HG02798 (cell line): ENCODE measurements at regions not wholly inside any gene's neighbourhood (a gene's known extent, or its start where the extent isn't known, plus 50 kb on each side); places are given as distances from the start of the nearest gene placed in this dataset.
"Not testable (repeated sequence)": the region's sequence is repeated elsewhere in the genome, so short reads cannot be mapped to it uniquely, and the experiment has no call there.

Source experiments
- ATAC-seq: cut with Tn5 transposase; IDR thresholded peaks from one replicate; pipeline ENCODE4 v1.9.1; 2021; ENCODE audit warnings: mild to moderate bottlenecking; ENCODE audit not compliant: unreplicated experiment, poor library complexity

- ATAC-seq: no peak
These were observed 428.9 kb upstream of the C1orf87 start for GRCh38 chr1:60502506-60502905.

DNA sequence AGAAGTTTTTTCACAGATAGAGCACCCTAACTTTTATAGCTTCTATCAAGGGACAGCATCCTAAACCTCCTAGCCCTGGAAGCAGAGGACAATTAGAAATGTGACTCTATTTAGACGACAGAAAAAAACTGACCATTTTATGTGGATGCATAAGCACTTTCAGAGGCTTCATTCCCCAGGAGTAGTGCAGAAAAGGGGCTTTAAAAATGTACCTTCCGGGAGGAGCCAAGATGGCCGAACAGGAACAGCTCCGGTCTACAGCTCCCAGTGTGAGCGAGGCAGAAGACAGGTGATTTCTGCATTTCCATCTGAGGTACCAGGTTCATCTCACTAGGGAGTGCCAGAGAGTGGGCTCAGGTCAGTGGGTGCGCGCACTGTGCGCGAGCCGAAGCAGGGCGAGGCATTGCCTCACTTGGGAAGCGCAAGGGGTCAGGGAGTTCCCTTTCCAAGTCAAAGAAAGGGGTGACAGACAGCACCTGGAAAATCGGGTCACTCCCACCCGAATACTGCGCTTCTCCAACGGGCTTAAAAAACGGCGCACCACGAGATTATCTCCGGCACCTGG lies 416.4 kb upstream of the C1orf87 start:
- not testable (repeated sequence) for ATAC-seq

GRCh38 chr1:60488847-60489246 lies 415.3 kb upstream of the C1orf87 start:
- no peak for ATAC-seq

- no peak for ATAC-seq
These were observed 414.2 kb upstream of the C1orf87 start for GRCh38 chr1:60487565-60488345.

DNA sequence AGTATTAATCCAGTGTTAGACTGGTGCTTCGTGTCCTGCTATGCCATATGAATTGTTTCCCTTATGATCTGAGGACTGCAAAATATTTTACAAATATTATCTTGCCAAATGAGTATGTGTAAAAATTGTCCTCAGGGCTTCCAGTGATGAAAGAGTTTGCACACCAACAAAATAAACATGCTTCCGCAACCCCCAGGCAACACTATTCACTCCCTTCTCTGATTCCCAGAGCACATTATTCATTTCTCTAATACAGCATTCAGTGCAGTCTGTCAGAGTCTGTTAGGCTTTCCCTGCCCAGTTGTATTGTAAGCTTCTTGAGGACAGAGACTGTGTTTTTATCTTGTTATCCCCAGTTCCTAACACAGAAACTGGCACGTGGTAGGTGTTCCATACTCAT lies 409.9 kb upstream of the C1orf87 start:
- no peak for ATAC-seq

- no peak for ATAC-seq
These were observed 396.7 kb upstream of the C1orf87 start for GRCh38 chr1:60470246-60470645.

DNA sequence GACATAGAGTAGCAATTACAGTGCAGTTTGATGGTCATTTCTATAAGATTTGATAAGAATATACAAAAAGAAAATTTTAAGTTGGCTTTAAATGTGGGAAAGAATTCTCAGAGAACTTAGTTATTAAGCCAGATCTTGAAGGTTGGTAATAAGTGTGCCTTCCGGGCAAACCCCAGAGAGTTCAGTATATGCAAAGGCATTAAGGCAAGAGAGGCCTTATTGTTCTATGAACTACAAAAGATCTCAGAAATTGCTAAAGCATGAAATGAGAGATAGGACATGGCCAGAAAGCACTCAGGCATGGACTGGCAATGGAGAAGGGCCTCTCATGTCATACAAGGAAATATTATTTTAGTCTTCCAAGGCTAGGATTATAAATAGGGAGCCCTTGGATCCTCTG lies 390.2 kb upstream of the C1orf87 start:
- no peak for ATAC-seq

GRCh38 chr1:60463146-60463545 lies 389.6 kb upstream of the C1orf87 start:
- ATAC-seq: no peak

- no peak for ATAC-seq
These were observed 388.5 kb upstream of the C1orf87 start for GRCh38 chr1:60461925-60462595.

GRCh38 chr1:60458111-60458510 lies 384.5 kb upstream of the C1orf87 start:
- ATAC-seq: no peak

GRCh38 chr1:60449876-60450275 lies 376.3 kb upstream of the C1orf87 start:
- no peak for ATAC-seq

DNA sequence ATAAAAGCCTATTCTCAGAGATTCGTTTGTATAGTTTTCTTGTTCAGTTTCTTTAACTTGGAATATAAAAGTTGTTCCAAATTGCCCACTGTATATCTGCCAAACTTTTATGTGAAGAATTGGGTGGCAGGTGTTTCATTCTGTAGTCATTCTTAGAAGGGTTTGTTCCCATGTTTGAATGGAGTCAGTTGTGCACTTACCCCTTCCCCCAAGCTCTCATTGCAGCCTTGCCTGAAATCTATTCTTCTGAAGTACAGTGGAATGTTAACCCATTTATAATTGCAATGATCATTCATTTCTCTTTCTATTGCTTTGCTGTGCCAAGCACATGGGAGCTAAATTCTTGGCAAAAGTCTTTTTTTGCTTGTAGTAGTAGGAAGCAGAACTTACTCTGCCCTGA lies 375.3 kb upstream of the C1orf87 start:
- ATAC-seq: no peak

DNA sequence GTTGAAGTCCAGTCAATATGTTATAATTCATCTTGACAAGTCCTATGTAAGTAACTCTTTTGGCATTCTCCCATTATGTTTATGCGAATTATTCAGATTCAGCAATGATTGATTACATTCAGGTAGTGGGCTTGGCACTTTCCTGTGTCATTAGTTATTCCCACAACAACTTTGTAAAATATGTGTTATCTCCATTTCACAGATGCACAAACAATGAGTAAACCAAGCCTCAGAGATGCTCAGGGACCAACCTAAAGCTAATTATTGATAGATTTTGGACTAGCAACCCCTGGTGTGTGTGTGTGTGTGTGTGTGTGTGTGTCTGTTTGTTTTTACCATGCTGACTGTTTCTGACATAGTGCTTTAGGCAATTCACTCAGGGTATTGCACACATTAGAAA lies 371.1 kb upstream of the C1orf87 start:
- no peak for ATAC-seq

DNA sequence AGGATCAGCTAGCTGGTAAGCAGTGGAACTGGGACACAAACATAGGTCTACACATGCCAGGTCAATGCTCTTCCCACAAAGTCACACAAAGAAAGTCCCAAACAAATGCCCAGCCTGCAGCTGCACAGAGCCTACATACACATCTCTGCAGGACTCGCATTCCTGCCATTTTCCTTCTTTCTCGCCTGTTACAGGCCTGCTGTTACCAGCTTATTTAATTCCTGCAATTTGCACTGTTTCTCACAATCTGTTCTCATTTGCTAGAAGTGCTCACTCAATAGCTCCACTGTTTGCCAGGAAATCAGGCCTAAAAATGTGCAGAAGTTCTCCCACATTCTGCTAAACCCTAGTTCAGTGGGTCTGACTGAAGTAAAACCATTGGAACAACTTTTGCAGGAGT lies 362.6 kb upstream of the C1orf87 start:
- no peak for ATAC-seq

GRCh38 chr1:60431593-60431992 lies 358.0 kb upstream of the C1orf87 start:
- no peak for ATAC-seq

DNA sequence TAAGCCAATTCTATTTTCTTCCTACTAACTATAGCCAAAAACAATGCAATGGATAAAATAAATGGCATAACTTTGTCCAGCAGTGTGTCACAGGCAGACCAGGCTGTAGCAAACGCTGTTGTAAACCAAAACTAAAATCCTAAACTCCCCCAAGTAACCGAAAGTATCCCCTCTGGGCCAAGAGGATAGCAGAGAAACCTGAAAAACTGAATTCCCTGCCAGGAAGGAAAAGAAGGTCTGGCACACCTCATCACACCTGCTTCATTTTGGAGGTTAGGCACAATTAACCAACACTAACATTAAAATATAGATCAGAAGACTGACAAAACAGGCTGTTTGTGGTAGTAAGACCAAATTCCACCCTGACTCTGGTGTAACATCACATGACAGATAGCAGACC lies 356.8 kb upstream of the C1orf87 start:
- ATAC-seq: no peak

DNA sequence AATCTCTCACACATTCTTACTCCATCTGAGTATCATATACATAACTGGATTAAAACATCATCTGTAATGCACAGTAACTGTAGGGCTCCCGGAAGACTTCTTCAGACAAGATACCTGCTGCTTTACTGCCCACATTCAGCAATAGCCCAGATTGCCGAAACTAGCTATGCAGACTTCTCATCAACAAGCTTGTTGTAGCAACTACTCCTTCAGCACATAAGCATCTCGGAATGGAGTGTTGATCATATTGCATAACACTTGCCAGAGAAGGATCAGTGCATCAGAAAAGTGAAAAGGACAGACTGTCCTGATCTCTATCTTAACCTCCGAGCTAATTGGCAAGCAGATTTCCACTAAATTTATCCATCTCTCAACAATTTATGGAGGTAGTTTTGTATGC lies 354.6 kb upstream of the C1orf87 start:
- ATAC-seq: no peak

- no peak for ATAC-seq
These were observed 354.1 kb upstream of the C1orf87 start for GRCh38 chr1:60427701-60428100.

DNA sequence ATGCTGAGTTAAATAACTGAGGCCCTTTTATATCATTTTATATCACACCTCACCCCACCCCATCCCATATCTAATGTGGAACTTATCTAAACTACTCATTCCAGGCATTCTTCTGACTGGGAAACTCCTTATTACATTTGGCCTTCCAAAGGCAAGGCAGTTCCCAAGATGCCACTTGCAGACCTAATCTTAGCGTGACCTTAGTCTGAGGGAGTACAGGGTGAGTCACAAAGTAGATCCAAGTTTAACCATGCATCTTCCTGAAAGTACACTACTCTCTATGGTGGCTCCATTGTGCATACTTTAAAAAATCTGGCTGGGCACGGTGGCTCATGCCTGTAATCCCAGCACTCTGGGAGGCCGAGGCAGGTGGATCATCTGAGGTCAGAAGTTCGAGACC lies 353.6 kb upstream of the C1orf87 start:
- ATAC-seq: no peak

- ATAC-seq: peak; percentile 53
These were observed 352.0 kb upstream of the C1orf87 start for GRCh38 chr1:60425528-60425927.

- ATAC-seq: no peak
These were observed 349.7 kb upstream of the C1orf87 start for GRCh38 chr1:60423146-60423780.
